ENCODE measurements at regions not wholly inside any gene's neighbourhood (a gene's known extent, or its start where the extent isn't known, plus 50 kb on each side); places are given as distances from the start of the nearest gene placed in this dataset.
"Not testable (repeated sequence)": the region's sequence is repeated elsewhere in the genome, so short reads cannot be mapped to it uniquely, and the experiment has no call there.

DNA sequence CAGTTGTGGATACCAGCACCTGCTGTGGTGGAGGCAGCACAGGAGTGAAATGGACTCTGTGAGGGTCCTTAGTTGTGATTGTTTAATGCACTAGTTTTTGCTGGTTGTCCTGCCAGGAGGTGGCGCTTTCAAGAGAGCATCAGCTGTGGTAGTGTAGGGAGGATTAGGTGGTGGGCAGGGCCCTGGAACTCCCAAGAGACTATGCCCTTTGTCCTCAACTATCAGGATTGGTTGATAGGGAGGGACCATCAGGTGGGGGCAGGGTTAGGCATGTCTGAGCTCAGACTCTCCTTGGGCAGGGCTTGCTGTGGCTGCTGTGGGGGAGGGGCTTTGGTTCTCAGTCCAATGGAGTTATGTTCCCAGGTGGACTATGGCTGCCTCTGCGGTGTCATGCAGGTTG lies 121.9 kb downstream of the RRAGB start (continued):
- no peak for TF ChIP-seq ZNF768 (tag by site-specific recombination; IDR thresholded peaks at IDR 0.05)

DNA sequence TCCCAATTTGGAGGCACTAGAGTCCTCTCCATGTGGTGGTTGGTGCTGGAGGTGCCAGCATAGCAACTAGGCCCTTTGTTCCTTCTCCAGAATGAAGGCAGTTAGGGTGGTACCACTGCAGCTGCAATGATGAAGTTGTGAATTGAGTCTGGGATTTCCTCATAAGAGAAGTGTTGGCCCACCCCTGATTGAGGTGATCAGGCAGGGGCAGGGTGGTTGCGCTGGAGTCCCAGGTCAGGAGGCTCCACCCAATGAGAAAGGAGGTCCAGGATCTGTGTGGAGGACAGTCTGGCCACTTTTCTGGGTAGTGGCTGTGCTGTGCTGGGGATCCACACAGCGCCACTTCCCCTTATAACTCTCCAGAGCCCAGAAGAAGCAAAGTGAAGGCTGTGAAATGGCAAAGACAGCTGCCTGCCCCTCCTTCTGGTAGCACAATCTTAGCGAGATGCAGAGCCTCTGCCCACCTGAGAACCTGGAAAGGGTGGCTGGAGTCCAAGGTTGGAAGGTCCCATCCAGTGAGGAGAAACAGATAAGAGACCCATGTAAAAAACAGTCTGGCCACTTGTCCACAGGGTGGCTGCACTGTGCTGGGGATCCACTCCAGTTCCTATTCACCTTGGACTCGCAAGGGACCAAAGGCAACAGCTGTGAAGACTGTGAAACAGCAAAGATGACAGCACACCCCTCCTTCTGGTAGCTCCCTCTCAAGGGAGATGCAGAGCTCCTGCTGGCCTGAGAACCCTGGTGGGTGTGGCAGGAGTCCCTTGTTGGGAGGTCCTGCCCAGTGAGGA lies 124.6 kb downstream of the RRAGB start:
- Histone ChIP-seq H3K4me1 (ENCODE audit: control insufficient read depth, insufficient read depth, low read length) (no peaks in the 10 kb centered on the region), H3K27ac (ENCODE audit: extremely low read depth, low read depth, low read length) (no peak overlapping the region), H3K36me3 (ENCODE audit: control insufficient read depth in 2 of 2, insufficient read depth in 1 of 2, low read length in 2 of 2) (no peaks in the 10 kb centered on the region), H3K9me3 (ENCODE audit: control insufficient read depth, insufficient read depth, low read depth, low read length) (no peaks in the 10 kb centered on the region), H3K4me3 (ENCODE audit: low read depth, low read length) (no peak overlapping the region)
- POLR2A ChIA-PET, result no interaction called here
- CTCF ChIA-PET, result no interaction called here
- no peak for TF ChIP-seq RBAK (tag by site-specific recombination; IDR thresholded peaks at IDR 0.05)
- no peak for TF ChIP-seq ZNF155 (tag by site-specific recombination; IDR thresholded peaks at IDR 0.05)
- no peak for TF ChIP-seq SALL2 (tag by site-specific recombination; IDR thresholded peaks at IDR 0.05; ENCODE audit: borderline replicate concordance)
- no peak for TF ChIP-seq ZNF23 (tag by site-specific recombination; IDR thresholded peaks at IDR 0.05; ENCODE audit: borderline replicate concordance)
- no peak for TF ChIP-seq ZNF157 (tag by site-specific recombination; IDR thresholded peaks at IDR 0.05)
- no peak for TF ChIP-seq ZNF133 (tag by site-specific recombination; IDR thresholded peaks at IDR 0.05)
- no peak for TF ChIP-seq ZNF600 (tag by site-specific recombination; IDR thresholded peaks at IDR 0.05)
- no peak for TF ChIP-seq MZF1 (tag by site-specific recombination; IDR thresholded peaks at IDR 0.05; ENCODE audit: borderline replicate concordance)
- no peak for TF ChIP-seq ZNF544 (tag by site-specific recombination; IDR thresholded peaks at IDR 0.05)
- TF ChIP-seq, protein P1, sequence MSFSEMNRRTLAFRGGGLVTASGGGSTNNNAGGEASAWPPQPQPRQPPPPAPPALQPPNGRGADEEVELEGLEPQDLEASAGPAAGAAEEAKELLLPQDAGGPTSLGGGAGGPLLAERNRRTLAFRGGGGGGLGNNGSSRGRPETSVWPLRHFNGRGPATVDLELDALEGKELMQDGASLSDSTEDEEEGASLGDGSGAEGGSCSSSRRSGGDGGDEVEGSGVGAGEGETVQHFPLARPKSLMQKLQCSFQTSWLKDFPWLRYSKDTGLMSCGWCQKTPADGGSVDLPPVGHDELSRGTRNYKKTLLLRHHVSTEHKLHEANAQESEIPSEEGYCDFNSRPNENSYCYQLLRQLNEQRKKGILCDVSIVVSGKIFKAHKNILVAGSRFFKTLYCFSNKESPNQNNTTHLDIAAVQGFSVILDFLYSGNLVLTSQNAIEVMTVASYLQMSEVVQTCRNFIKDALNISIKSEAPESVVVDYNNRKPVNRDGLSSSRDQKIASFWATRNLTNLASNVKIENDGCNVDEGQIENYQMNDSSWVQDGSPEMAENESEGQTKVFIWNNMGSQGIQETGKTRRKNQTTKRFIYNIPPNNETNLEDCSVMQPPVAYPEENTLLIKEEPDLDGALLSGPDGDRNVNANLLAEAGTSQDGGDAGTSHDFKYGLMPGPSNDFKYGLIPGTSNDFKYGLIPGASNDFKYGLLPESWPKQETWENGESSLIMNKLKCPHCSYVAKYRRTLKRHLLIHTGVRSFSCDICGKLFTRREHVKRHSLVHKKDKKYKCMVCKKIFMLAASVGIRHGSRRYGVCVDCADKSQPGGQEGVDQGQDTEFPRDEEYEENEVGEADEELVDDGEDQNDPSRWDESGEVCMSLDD (tag by site-specific recombination; IDR thresholded peaks at IDR 0.05), result no peak
- no peak for TF ChIP-seq REPIN1 (tag by site-specific recombination; IDR thresholded peaks at IDR 0.05; ENCODE audit: low read depth)
- TF ChIP-seq ZNF221 (tag by site-specific recombination; IDR thresholded peaks at IDR 0.05; ENCODE audit: borderline replicate concordance), result no peak
- TF ChIP-seq ZNF561 (tag by site-specific recombination; IDR thresholded peaks at IDR 0.05; ENCODE audit: borderline replicate concordance), result no peak

DNA sequence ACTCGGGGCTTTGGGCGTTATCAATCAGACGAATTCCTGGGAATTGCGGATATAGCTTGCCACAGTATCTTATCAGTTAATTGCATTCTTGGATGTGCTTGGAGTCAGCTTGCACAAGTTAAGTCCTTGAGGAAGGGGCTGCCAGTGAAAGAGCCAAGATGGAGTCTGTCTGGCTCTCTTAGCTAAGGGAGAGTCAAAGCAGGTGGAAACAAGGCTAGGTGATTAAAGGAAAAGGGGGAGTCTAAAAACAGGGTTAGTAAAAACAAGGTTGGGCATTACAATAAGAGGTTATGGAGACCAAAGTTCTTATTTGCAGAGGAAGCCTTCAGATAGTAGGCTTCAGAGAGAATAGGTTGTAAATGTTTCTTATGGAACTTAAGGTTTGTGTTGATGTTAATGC lies 149.2 kb downstream of the RRAGB start:
- H3K27ac ChIP-seq (ENCODE audit: extremely low read depth, low read depth, low read length); H3K36me3 ChIP-seq (ENCODE audit: control insufficient read depth in 2 of 2, insufficient read depth in 1 of 2, low read length in 2 of 2); H3K4me3 ChIP-seq (ENCODE audit: low read depth, low read length); H3K9me3 ChIP-seq (ENCODE audit: control insufficient read depth, insufficient read depth, low read depth, low read length); CTCF ChIA-PET; H3K4me1 ChIP-seq (ENCODE audit: control insufficient read depth, insufficient read depth, low read length); POLR2A ChIA-PET: not testable (repeated sequence)

DNA sequence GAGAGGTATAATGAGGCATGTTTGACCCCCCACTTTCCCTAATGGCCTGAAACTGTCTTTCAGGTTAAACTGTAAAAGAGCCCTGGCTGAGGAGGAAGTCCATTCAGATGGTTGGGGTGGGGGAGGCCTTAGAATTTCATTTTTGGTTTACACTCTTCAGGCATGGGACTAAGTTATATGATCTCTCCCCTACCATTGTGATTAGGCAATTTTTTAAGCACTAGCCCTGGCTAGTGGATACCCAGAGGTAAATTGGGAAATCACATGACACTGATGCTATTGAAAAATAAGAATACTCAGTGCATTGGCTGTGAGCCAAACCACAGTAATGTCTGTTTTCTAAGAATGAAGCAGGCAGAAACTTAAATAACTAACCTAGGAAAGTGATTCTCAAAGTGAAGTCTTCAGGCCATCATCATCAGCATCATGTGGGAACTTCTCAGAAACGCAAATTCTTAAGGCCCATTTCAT lies 149.7 kb downstream of the RRAGB start:
- ChIA-PET CTCF (no interaction called here), POLR2A (no interaction called here)
- Histone ChIP-seq H3K27ac (ENCODE audit: extremely low read depth, low read depth, low read length) (no peak overlapping the region), H3K4me1 (ENCODE audit: control insufficient read depth, insufficient read depth, low read length) (no peaks in the 10 kb centered on the region), H3K36me3 (ENCODE audit: control insufficient read depth in 2 of 2, insufficient read depth in 1 of 2, low read length in 2 of 2) (no peaks in the 10 kb centered on the region), H3K9me3 (ENCODE audit: control insufficient read depth, insufficient read depth, low read depth, low read length) (no peaks in the 10 kb centered on the region), H3K4me3 (ENCODE audit: low read depth, low read length) (no peak overlapping the region)
- TF ChIP-seq, protein P2, sequence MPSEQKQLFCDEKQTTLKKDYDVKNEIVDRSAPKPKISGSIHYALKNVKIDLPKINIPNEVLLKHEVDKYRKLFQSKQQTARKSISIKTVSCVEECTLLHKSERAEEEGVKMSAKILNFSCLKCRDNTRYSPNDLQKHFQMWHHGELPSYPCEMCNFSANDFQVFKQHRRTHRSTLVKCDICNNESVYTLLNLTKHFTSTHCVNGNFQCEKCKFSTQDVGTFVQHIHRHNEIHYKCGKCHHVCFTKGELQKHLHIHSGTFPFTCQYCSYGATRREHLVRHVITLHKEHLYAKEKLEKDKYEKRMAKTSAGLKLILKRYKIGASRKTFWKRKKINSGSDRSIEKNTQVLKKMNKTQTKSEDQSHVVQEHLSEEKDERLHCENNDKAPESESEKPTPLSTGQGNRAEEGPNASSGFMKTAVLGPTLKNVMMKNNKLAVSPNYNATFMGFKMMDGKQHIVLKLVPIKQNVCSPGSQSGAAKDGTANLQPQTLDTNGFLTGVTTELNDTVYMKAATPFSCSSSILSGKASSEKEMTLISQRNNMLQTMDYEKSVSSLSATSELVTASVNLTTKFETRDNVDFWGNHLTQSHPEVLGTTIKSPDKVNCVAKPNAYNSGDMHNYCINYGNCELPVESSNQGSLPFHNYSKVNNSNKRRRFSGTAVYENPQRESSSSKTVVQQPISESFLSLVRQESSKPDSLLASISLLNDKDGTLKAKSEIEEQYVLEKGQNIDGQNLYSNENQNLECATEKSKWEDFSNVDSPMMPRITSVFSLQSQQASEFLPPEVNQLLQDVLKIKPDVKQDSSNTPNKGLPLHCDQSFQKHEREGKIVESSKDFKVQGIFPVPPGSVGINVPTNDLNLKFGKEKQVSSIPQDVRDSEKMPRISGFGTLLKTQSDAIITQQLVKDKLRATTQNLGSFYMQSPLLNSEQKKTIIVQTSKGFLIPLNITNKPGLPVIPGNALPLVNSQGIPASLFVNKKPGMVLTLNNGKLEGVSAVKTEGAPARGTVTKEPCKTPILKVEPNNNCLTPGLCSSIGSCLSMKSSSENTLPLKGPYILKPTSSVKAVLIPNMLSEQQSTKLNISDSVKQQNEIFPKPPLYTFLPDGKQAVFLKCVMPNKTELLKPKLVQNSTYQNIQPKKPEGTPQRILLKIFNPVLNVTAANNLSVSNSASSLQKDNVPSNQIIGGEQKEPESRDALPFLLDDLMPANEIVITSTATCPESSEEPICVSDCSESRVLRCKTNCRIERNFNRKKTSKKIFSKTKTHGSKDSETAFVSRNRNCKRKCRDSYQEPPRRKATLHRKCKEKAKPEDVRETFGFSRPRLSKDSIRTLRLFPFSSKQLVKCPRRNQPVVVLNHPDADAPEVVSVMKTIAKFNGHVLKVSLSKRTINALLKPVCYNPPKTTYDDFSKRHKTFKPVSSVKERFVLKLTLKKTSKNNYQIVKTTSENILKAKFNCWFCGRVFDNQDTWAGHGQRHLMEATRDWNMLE (tag by site-specific recombination; conservative IDR thresholded peaks at IDR 0.05; ENCODE audit: low read depth), result no peak
- TF ChIP-seq ZNF138 (tag by site-specific recombination; IDR thresholded peaks at IDR 0.05; ENCODE audit: borderline replicate concordance) (no peak), ZNF121 (tag by site-specific recombination; IDR thresholded peaks at IDR 0.05) (no peak), KLF16 (tag by site-specific recombination; IDR thresholded peaks at IDR 0.05) (no peak), ZBTB48 (tag by site-specific recombination; IDR thresholded peaks at IDR 0.05) (no peak), ZNF571 (tag by site-specific recombination; IDR thresholded peaks at IDR 0.05) (no peak), ZNF311 (tag by site-specific recombination; IDR thresholded peaks at IDR 0.05; ENCODE audit: borderline replicate concordance) (no peak), ZNF202 (tag by site-specific recombination; IDR thresholded peaks at IDR 0.05; ENCODE audit: borderline replicate concordance) (no peak)
